T-cell (primary cell): ENCODE measurements at regions not wholly inside any gene's neighbourhood (a gene's known extent, or its start where the extent isn't known, plus 50 kb on each side); places are given as distances from the start of the nearest gene placed in this dataset.

Source experiments
- ATAC-seq, 4 experiments: fragments of 200-7000 bp in 3 of 4; fragments of 150-1000 bp in 1 of 4; cut with Tn5 transposase; replicated peaks in 1 of 4; 1 replicate in 3 of 4; 2 replicates in 1 of 4; pipeline ENCODE4 v1.10.0; 2021; ENCODE audit warnings: moderate library complexity in 3 of 4, mild to moderate bottlenecking in 2 of 4, moderate number of reproducible peaks in 1 of 4
- CTCF ChIA-PET, 2 donors: fragments of 300-600 bp; sonication (Branson Sonifier 250); formaldehyde crosslinking; loops; one replicate each; lab custom pipeline; 2022; ENCODE audit warnings: antibody characterized with exemption in 2 of 2; lab: Charles Lee
- POLR2A ChIA-PET, 2 donors: fragments of 300-600 bp; sonication (Branson Sonifier 250); formaldehyde crosslinking; loops; one replicate each; lab custom pipeline; 2022; ENCODE audit warnings: antibody characterized with exemption in 2 of 2; lab: Charles Lee
- DNase-seq, 35 experiments: peaks; one replicate each; pipeline versions ENCODE4 v3.0.0 to v3.0.0-alpha.2; 2013 to 2023
- H3K27ac ChIP-seq: one replicate; pipeline ENCODE4 v1.5.1; 2013; ENCODE audit warnings: low read length
- H3K27me3 ChIP-seq, 2 experiments: replicated peaks in 1 of 2; 1 replicate in 1 of 2; 2 replicates in 1 of 2; pipeline versions ENCODE4 v1.6.1 to v1.7.0; 2013; ENCODE audit warnings: low read length in 1 of 2, mixed read lengths in 1 of 2; ENCODE audit not compliant: control insufficient read depth in 2 of 2, insufficient read depth in 2 of 2; ENCODE audit errors: extremely low read depth in 1 of 2
- H3K36me3 ChIP-seq, 2 donors: 1 replicate in 1 of 2; 2 replicates in 1 of 2; pipeline versions ENCODE4 v1.6.1 to v1.7.0; 2013; ENCODE audit warnings: low read length in 1 of 2; ENCODE audit not compliant: control insufficient read depth in 2 of 2, insufficient read depth in 1 of 2; ENCODE audit errors: extremely low read depth in 1 of 2
- H3K4me1 ChIP-seq, 2 experiments: 1 replicate in 1 of 2; 2 replicates in 1 of 2; pipeline versions ENCODE4 v1.6.1 to v1.7.0; 2013; ENCODE audit warnings: low read length in 2 of 2, mixed read lengths in 1 of 2; ENCODE audit not compliant: insufficient read depth in 2 of 2, control insufficient read depth in 1 of 2; ENCODE audit errors: extremely low read depth in 1 of 2
- H3K4me3 ChIP-seq, 2 donors: 1 replicate in 1 of 2; 2 replicates in 1 of 2; pipeline versions ENCODE4 v1.5.1 to v1.7.0; 2013; ENCODE audit warnings: mild to moderate bottlenecking in 2 of 2, low read length in 1 of 2, moderate library complexity in 1 of 2; ENCODE audit not compliant: control insufficient read depth in 1 of 2; ENCODE audit errors: extremely low read depth in 1 of 2
- H3K9me3 ChIP-seq: 2 replicates; pipeline ENCODE4 v1.7.0; 2013
- H3K27ac Mint-ChIP-seq, 2 donors: one replicate each; pipeline ENCODE4 v1.8.0; 2020 to 2021; ENCODE audit warnings: mild to moderate bottlenecking in 2 of 2, mixed read lengths in 2 of 2
- H3K27me3 Mint-ChIP-seq, 2 donors: one replicate each; pipeline ENCODE4 v1.8.0; 2021 to 2022; ENCODE audit warnings: mixed read lengths in 2 of 2
- H3K36me3 Mint-ChIP-seq: one replicate; pipeline ENCODE4 v1.8.0; 2021; ENCODE audit warnings: mixed read lengths
- H3K4me1 Mint-ChIP-seq, 3 donors: one replicate each; pipeline ENCODE4 v1.8.0; 2020 to 2022; ENCODE audit warnings: mixed read lengths in 3 of 3, mild to moderate bottlenecking in 1 of 3
- H3K4me3 Mint-ChIP-seq, 3 donors: one replicate each; pipeline ENCODE4 v1.8.0; 2020 to 2022; ENCODE audit warnings: mild to moderate bottlenecking in 3 of 3, mixed read lengths in 3 of 3, moderate library complexity in 3 of 3
- H3K9me3 Mint-ChIP-seq, 3 donors: one replicate each; pipeline ENCODE4 v1.8.0; 2020 to 2022; ENCODE audit warnings: mixed read lengths in 3 of 3
- WGBS: methylation state at CpG from one replicate; pipeline ENCODE4 v1.1.5; 2013; ENCODE audit warnings: missing lambda C conversion rate; ENCODE audit not compliant: insufficient coverage; 5-methylcytosine and 5-hydroxymethylcytosine counted together

DNA sequence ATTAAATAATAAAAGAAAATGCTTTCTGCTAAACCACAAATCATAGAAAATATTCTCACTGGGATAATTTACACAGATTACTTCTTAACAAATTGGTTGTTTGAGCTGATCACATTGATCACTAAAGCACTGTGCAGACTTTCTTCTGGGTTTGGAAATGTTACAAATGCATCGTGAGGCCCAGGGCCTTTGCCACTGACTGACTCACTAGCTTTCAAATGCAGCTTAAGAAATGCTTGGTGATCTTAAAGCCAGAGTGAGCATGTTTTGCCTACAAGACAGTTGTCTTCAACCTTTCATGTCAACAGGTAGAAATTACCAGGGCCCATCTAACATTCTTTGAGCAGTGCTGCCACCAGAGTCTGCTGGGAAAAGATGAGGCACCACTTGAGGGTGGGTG lies 252.3 kb upstream of the ADRA1B start:
- Histone ChIP-seq H3K4me3 (no peak overlapping the region), H3K36me3 (no peaks in the 10 kb centered on the region), H3K27me3 (peaks cover 0 to 3% of the 10 kb centered on the region in 2 experiments), H3K27ac (no peak overlapping the region), H3K9me3 (no peaks in the 10 kb centered on the region), H3K4me1 (no peaks in the 10 kb centered on the region)
- Mint-ChIP-seq H3K9me3 (no peaks in the 10 kb centered on the region), H3K4me3 (no peak overlapping the region), H3K36me3 (no peaks in the 10 kb centered on the region), H3K4me1 (peaks cover 0 to 8% (median 0%) of the 10 kb centered on the region in 3 donors), H3K27ac (no peak overlapping the region), H3K27me3 (peaks cover 0 to 7% of the 10 kb centered on the region in 2 donors)
- 100% methylated on average over 1 of the region's 1 CpG for WGBS
- POLR2A ChIA-PET, result no interaction called here
- ATAC-seq, result no peak
- CTCF ChIA-PET, result no interaction called here
- no peak for DNase-seq

DNA sequence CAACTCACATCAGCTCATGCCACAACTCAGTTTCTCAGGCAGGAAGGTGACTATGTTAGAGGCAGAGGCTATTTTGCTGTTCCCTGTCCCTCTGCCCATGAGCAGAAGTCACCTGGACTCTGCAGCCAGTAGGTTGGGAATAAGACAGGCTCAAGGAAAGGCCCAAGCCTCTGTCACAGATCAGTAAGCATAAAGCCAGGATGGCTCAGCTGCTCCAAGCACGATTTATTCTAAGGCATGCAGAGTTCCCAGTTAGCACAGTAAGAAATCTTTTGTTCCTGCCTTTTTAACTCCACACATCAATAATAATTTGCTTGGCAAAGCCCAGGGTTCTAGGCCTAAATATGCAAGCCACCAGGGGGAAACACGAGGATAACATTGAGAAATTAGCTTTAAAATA lies 249.0 kb upstream of the ADRA1B start:
- Mint-ChIP-seq H3K9me3 (peaks cover 0 to 7% (median 6%) of the 10 kb centered on the region in 3 donors), H3K4me1 (peaks cover 0 to 9% (median 0%) of the 10 kb centered on the region in 3 donors), H3K27me3 (peaks cover 3 to 7% of the 10 kb centered on the region in 2 donors), H3K27ac (no peak overlapping the region), H3K36me3 (no peaks in the 10 kb centered on the region), H3K4me3 (no peak overlapping the region)
- ATAC-seq, result no peak
- WGBS, result 100% methylated on average over 1 of the region's 2 CpGs
- peaks cover 0 to 3% of the 10 kb centered on the region in 2 experiments for H3K27me3 ChIP-seq
- no peak overlapping the region for H3K27ac ChIP-seq
- H3K36me3 ChIP-seq, result no peaks in the 10 kb centered on the region
- H3K4me3 ChIP-seq, result no peak overlapping the region
- no peak for DNase-seq
- CTCF ChIA-PET, result no interaction called here
- H3K9me3 ChIP-seq, result no peaks in the 10 kb centered on the region
- H3K4me1 ChIP-seq, result no peaks in the 10 kb centered on the region
- POLR2A ChIA-PET, result no interaction called here

DNA sequence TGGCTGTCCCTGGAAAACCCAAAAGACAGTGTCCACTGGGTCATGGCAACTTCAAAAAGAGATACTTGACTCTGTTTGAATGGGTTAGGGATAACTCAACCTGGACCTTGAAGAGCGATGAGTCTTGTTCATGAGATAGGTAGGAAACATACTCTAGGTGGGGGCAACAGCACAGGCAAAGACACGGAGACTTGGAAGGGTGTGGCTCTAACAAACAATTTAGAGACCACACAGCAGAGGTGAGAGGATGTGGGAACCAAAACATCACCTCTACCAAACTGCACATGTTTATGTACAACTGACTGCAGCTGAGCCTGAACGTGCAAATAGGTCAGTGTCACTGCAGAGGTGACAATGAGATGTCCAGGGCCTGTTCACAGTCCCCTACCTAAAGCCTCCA lies 247.7 kb upstream of the ADRA1B start:
- Histone ChIP-seq H3K4me3 (no peak overlapping the region), H3K27ac (no peak overlapping the region), H3K36me3 (no peaks in the 10 kb centered on the region), H3K9me3 (no peaks in the 10 kb centered on the region), H3K4me1 (no peaks in the 10 kb centered on the region), H3K27me3 (peaks cover 0 to 5% of the 10 kb centered on the region in 2 experiments)
- CTCF ChIA-PET, result no interaction called here
- peak in 1 of 4 experiments; percentile 52 for ATAC-seq
- Mint-ChIP-seq H3K27ac (no peak overlapping the region), H3K9me3 (peaks cover 0 to 7% (median 7%) of the 10 kb centered on the region in 3 donors), H3K36me3 (no peaks in the 10 kb centered on the region), H3K4me1 (peaks cover 0 to 9% (median 0%) of the 10 kb centered on the region in 3 donors), H3K4me3 (no peak overlapping the region), H3K27me3 (peaks cover 3 to 7% of the 10 kb centered on the region in 2 donors)
- DNase-seq, result peak in 1 of 35 experiments; percentile 3
- 60% methylated on average over 1 of the region's 3 CpGs for WGBS
- POLR2A ChIA-PET, result no interaction called here

DNA sequence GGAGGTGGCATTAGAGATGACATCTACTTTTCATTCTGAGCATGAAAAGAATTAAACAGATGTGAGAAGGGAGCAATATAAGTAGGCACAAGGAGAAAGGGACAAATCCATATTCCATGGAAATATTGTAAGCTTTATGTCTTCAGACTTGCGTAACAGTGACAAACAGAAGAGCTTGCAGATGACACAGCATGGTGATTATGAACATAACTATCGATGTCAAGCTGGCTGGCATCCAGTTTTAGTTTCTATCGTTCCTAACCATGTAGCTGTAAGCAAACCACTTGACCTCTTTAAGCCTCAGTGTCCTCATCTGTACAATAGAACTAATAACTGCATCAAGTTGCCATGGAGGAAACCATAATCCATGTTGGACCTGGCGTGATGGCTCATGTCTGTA lies 246.7 kb upstream of the ADRA1B start:
- no peak overlapping the region for H3K4me3 Mint-ChIP-seq
- no peak for ATAC-seq
- CTCF ChIA-PET, result no interaction called here
- Histone ChIP-seq H3K4me1 (no peaks in the 10 kb centered on the region), H3K27ac (no peak overlapping the region), H3K36me3 (no peaks in the 10 kb centered on the region), H3K9me3 (no peaks in the 10 kb centered on the region), H3K27me3 (peaks cover 0 to 5% of the 10 kb centered on the region in 2 experiments), H3K4me3 (no peak overlapping the region)
- POLR2A ChIA-PET, result no interaction called here
- H3K9me3 Mint-ChIP-seq, result peaks cover 0 to 9% (median 7%) of the 10 kb centered on the region in 3 donors
- no peak for DNase-seq
- WGBS, result 81% methylated on average over 3 of the region's 4 CpGs
- peaks cover 3 to 4% of the 10 kb centered on the region in 2 donors for H3K27me3 Mint-ChIP-seq
- no peaks in the 10 kb centered on the region for H3K36me3 Mint-ChIP-seq
- peaks cover 0 to 9% (median 0%) of the 10 kb centered on the region in 3 donors for H3K4me1 Mint-ChIP-seq
- no peak overlapping the region for H3K27ac Mint-ChIP-seq

DNA sequence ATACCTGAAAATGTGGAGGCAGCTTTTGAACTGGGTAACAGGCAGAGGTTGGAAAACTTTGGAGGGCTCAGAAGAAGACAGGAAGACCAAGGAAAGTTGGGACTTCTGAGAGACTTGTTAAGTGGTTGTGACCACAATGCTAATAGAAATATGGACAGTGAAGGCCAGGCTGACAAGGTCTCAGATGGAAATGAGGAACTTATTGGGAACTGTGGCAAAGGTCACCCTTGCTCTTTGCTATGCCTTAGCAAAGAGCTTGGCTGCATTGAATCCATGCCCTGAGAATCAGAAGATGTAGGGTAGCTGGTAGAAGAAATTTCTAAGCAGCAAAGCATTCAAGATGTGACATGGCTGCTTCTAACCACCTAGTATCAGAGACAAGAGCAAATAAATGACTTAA lies 244.4 kb upstream of the ADRA1B start:
- Histone ChIP-seq H3K27ac (no peak overlapping the region), H3K4me3 (no peak overlapping the region), H3K36me3 (no peaks in the 10 kb centered on the region), H3K4me1 (no peaks in the 10 kb centered on the region), H3K27me3 (peaks cover 0 to 5% of the 10 kb centered on the region in 2 experiments), H3K9me3 (no peaks in the 10 kb centered on the region)
- CTCF ChIA-PET, result no interaction called here
- DNase-seq, result no peak
- ATAC-seq, result no peak
- H3K27ac Mint-ChIP-seq, result no peak overlapping the region
- peaks cover 0 to 9% (median 7%) of the 10 kb centered on the region in 3 donors for H3K9me3 Mint-ChIP-seq
- peaks cover 3 to 5% of the 10 kb centered on the region in 2 donors for H3K27me3 Mint-ChIP-seq
- POLR2A ChIA-PET, result no interaction called here
- H3K4me1 Mint-ChIP-seq, result peaks cover 0 to 9% (median 0%) of the 10 kb centered on the region in 3 donors
- no peak overlapping the region for H3K4me3 Mint-ChIP-seq
- H3K36me3 Mint-ChIP-seq, result no peaks in the 10 kb centered on the region

DNA sequence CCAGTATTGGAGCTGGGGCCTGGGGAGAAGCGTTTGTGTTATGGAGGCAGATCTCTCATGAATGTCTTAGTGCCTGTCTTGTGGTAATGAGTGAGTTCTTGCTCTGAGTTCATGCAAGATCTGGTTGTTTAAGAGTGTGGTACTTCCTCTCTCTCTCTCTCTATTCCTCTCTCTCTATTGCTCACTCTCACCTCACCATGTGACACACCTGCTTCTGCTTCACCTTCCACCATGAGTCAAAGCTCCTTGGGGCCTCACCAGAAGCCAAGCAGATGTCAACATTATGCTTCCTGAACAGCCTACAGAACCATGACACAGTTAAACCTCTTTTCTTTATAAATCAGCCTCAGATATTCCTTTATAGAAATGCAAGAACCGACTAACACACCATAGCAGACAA lies 242.7 kb upstream of the ADRA1B start:
- no peak for ATAC-seq
- Histone ChIP-seq H3K27ac (no peak overlapping the region), H3K4me3 (no peak overlapping the region), H3K9me3 (no peaks in the 10 kb centered on the region), H3K4me1 (no peaks in the 10 kb centered on the region), H3K36me3 (no peaks in the 10 kb centered on the region), H3K27me3 (peaks cover 0 to 5% of the 10 kb centered on the region in 2 experiments)
- WGBS, result no CpG with 5 or more reads among the region's 2 CpGs
- no peak for DNase-seq
- peaks cover 2 to 9% (median 7%) of the 10 kb centered on the region in 3 donors for H3K9me3 Mint-ChIP-seq
- no peak overlapping the region for H3K27ac Mint-ChIP-seq
- peaks cover 0 to 5% of the 10 kb centered on the region in 2 donors for H3K27me3 Mint-ChIP-seq
- CTCF ChIA-PET, result no interaction called here
- POLR2A ChIA-PET, result no interaction called here
- H3K36me3 Mint-ChIP-seq, result no peaks in the 10 kb centered on the region
- H3K4me3 Mint-ChIP-seq, result no peak overlapping the region
- H3K4me1 Mint-ChIP-seq, result peaks cover 0 to 6% (median 0%) of the 10 kb centered on the region in 3 donors
